GM12892 (cell line): ENCODE measurements at regions not wholly inside any gene's neighbourhood (a gene's known extent, or its start where the extent isn't known, plus 50 kb on each side); places are given as distances from the start of the nearest gene placed in this dataset.

ENCODE experiments used
- POLR2A ChIP-seq: IDR thresholded peaks from 2 replicates; pipeline ENCODE4 v1.6.1; 2011; ENCODE audit warnings: low read depth, low read length, control low read depth
- POLR2AphosphoS5 ChIP-seq: IDR thresholded peaks from 2 replicates; pipeline ENCODE4 v1.6.1; 2011; ENCODE audit warnings: low read depth, low read length, control low read depth
- TAF1 ChIP-seq: IDR thresholded peaks from 2 replicates; pipeline ENCODE4 v1.6.1; 2011; ENCODE audit warnings: low read depth, mild to moderate bottlenecking, control low read depth, low read length, borderline replicate concordance

DNA sequence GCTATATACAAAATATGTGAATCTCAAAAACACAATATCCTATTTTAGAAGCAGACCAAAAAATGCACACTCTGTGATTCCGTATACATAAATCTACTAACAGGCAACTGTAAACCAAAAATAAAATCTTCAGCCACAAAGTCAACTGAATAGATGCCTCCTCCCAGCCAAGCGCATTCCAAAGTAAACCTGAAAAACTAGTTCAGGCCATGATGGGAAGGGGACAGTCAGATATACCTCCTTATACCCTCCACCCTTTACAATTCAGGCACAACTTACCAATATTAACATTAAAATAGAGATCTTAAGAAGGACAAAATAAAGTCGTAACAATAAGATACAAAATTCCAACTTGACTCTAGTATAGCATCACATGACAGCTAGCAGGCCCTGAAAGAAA is 1604.5 kb upstream of the NUDT12 start:
- TF ChIP-seq POLR2A: no peak
- no peak for TF ChIP-seq POLR2AphosphoS5
- no peak for TF ChIP-seq TAF1
